AG04450 (cell line): ENCODE measurements at regions not wholly inside any gene's neighbourhood (a gene's known extent, or its start where the extent isn't known, plus 50 kb on each side); places are given as distances from the start of the nearest gene placed in this dataset.
"Not testable (repeated sequence)": the region's sequence is repeated elsewhere in the genome, so short reads cannot be mapped to it uniquely, and the experiment has no call there.

Experiments used
- CTCF ChIA-PET: fragments of 300-600, 350-600 bp; formaldehyde crosslinking; extraction: SDS; loops from one replicate; lab custom pipeline; 2022; ENCODE audit warnings: antibody characterized with exemption, inconsistent platforms; lab: Charles Lee
- POLR2A ChIA-PET: fragments of 350-600 bp; formaldehyde crosslinking; extraction: SDS; loops from one replicate; lab custom pipeline; 2021; ENCODE audit warnings: antibody characterized with exemption, inconsistent platforms; lab: Yijun Ruan, JAX
- DNase-seq: peaks from one replicate; pipeline ENCODE4 v3.0.0-alpha.2; 2011; ENCODE audit warnings: low read depth, low spot score
- H3K27ac ChIP-seq: one replicate; pipeline ENCODE4 v1.5.1; 2012; ENCODE audit warnings: low read depth, low read length, control low read depth
- H3K27me3 ChIP-seq: one replicate; pipeline ENCODE4 v1.6.0; 2012; ENCODE audit warnings: low read length; ENCODE audit not compliant: control insufficient read depth, insufficient read depth
- H3K4me3 ChIP-seq: 2 replicates; pipeline ENCODE4 v1.5.1; 2011; ENCODE audit warnings: mild to moderate bottlenecking, low read depth, low read length, control low read depth
- H3K9me3 ChIP-seq: 2 replicates; pipeline ENCODE4 v1.5.1; 2012; ENCODE audit warnings: low read length; ENCODE audit not compliant: control insufficient read depth, insufficient read depth
- CTCF ChIP-seq: IDR thresholded peaks from 2 replicates; pipeline ENCODE4 v1.5.1; 2011; ENCODE audit warnings: low read depth, low read length, control low read depth, inconsistent platforms

GRCh38 chr5:122656160-122656559 is 118.7 kb upstream of the SNX2 start:
- no peak for TF ChIP-seq CTCF
- H3K4me3 ChIP-seq: no peak overlapping the region
- no peaks in the 10 kb centered on the region for H3K27me3 ChIP-seq
- ChIA-PET CTCF (no interaction called here), POLR2A (no interaction called here)
- no peak for DNase-seq
- H3K9me3 ChIP-seq: no peaks in the 10 kb centered on the region
- no peak overlapping the region for H3K27ac ChIP-seq

GRCh38 chr5:122656577-122656976 is 118.3 kb upstream of the SNX2 start:
- POLR2A ChIA-PET: no interaction called here
- Histone ChIP-seq H3K9me3 (no peaks in the 10 kb centered on the region), H3K27me3 (no peaks in the 10 kb centered on the region), H3K4me3 (no peak overlapping the region), H3K27ac (no peak overlapping the region)
- CTCF ChIA-PET: interaction anchor here (2.1 kb wide), 1 partner anchor 47 kb away, joined by 7 read pairs; no protein-coding TSS in a partner anchor
- no peak for TF ChIP-seq CTCF
- no peak for DNase-seq

- no peak for DNase-seq
- ChIA-PET POLR2A (no interaction called here), CTCF (no interaction called here)
- Histone ChIP-seq H3K4me3 (no peak overlapping the region), H3K27me3 (no peaks in the 10 kb centered on the region), H3K27ac (no peak overlapping the region), H3K9me3 (no peaks in the 10 kb centered on the region)
- TF ChIP-seq CTCF: no peak
Observed at GRCh38 chr5:122661496-122662180, 113.2 kb upstream of the SNX2 start.

- H3K27me3 ChIP-seq: no peaks in the 10 kb centered on the region
- no peak for DNase-seq
- H3K9me3 ChIP-seq: no peaks in the 10 kb centered on the region
- TF ChIP-seq CTCF: no peak
- POLR2A ChIA-PET: no interaction called here
- H3K27ac ChIP-seq: no peak overlapping the region
- CTCF ChIA-PET: interaction anchor here (1.6 kb wide), 1 partner anchor 39 kb away, joined by 5 read pairs; no protein-coding TSS in a partner anchor
- H3K4me3 ChIP-seq: no peak overlapping the region
Observed at GRCh38 chr5:122665051-122665450, 109.8 kb upstream of the SNX2 start.

GRCh38 chr5:122668552-122668951 is 106.3 kb upstream of the SNX2 start:
- H3K27me3 ChIP-seq: peaks cover 2% of the 10 kb centered on the region
- ChIA-PET CTCF (interaction anchor here (1.4 kb wide), 1 partner anchor 36 kb away, joined by 3 read pairs; no protein-coding TSS in a partner anchor), POLR2A (no interaction called here)
- H3K27ac ChIP-seq: no peak overlapping the region
- H3K9me3 ChIP-seq: no peaks in the 10 kb centered on the region; the same call in 1 of the 2 replicates
- no peak for DNase-seq
- no peak overlapping the region for H3K4me3 ChIP-seq
- TF ChIP-seq CTCF: no peak

GRCh38 chr5:122669709-122670108 is 105.2 kb upstream of the SNX2 start:
- DNase-seq, H3K9me3 ChIP-seq, H3K27ac ChIP-seq, H3K4me3 ChIP-seq, H3K27me3 ChIP-seq, CTCF ChIA-PET, POLR2A ChIA-PET: not testable (repeated sequence)
